ENCODE measurements at regions not wholly inside any gene's neighbourhood (a gene's known extent, or its start where the extent isn't known, plus 50 kb on each side); places are given as distances from the start of the nearest gene placed in this dataset.

DNA sequence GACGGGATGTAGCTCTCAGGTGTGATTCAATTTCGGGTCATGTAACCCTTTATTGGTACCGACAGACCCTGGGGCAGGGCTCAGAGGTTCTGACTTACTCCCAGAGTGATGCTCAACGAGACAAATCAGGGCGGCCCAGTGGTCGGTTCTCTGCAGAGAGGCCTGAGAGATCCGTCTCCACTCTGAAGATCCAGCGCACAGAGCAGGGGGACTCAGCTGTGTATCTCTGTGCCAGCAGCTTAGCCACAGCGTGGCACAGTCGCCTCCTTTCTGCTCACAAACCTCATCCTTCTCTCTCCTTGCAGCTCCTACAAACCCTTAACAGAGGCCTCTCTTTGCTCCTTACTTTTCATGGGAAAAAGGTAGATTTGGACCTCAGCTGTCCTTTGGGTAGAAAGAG lies 197.5 kb upstream of the PRSS58 start:
- Mint-ChIP-seq H3K27ac (no peak overlapping the region), H3K4me1 (peaks cover 11% of the 10 kb centered on the region), H3K27me3 (ENCODE audit: insufficient read depth, low read depth, poor library complexity) (peaks cover 2% of the 10 kb centered on the region), H3K4me3 (no peak overlapping the region), H3K36me3 (ENCODE audit: low read depth) (no peaks in the 10 kb centered on the region), H3K9me3 (no peaks in the 10 kb centered on the region)
- no peak for TF ChIP-seq NANOG (IDR thresholded peaks at IDR 0.05; ENCODE audit: borderline replicate concordance)
- no peak for TF ChIP-seq CREB1 (CRISPR knock-in tag; IDR thresholded peaks at IDR 0.05; ENCODE audit: low read depth)
- TF ChIP-seq EZH2phosphoT487 (IDR thresholded peaks at IDR 0.05; ENCODE audit: unreplicated experiment) = no peak
- TF ChIP-seq, protein P1, sequence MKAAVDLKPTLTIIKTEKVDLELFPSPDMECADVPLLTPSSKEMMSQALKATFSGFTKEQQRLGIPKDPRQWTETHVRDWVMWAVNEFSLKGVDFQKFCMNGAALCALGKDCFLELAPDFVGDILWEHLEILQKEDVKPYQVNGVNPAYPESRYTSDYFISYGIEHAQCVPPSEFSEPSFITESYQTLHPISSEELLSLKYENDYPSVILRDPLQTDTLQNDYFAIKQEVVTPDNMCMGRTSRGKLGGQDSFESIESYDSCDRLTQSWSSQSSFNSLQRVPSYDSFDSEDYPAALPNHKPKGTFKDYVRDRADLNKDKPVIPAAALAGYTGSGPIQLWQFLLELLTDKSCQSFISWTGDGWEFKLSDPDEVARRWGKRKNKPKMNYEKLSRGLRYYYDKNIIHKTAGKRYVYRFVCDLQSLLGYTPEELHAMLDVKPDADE (IDR thresholded peaks at IDR 0.05) = no peak
- no peak overlapping the region for H3K4me2 ChIP-seq
- H4K20me1 ChIP-seq (replicated peaks; ENCODE audit: insufficient read depth) = no peaks in the 10 kb centered on the region
- no peaks in the 10 kb centered on the region for H3K27me3 ChIP-seq (ENCODE audit: insufficient read depth)
- no peaks in the 10 kb centered on the region for H3K79me2 ChIP-seq (replicated peaks; ENCODE audit: insufficient read depth)
- H3K4me3 ChIP-seq = no peak overlapping the region
- H3K27ac ChIP-seq (ENCODE audit: low read depth) = no peak overlapping the region
- no peak overlapping the region for H2AFZ ChIP-seq
- H3K9me2 ChIP-seq (ENCODE audit: insufficient read depth) = no peaks in the 10 kb centered on the region
- H3F3A ChIP-seq (replicated peaks; ENCODE audit: low read depth) = no peaks in the 10 kb centered on the region
- no peak for ATAC-seq
- DNase-seq (ENCODE audit: low spot score) = no peak
- no peaks in the 10 kb centered on the region; the same call in 1 of the 2 replicates for H3K4me1 ChIP-seq (ENCODE audit: insufficient read depth)
- no peaks in the 10 kb centered on the region for H3K36me3 ChIP-seq (ENCODE audit: insufficient read depth)

- ATAC-seq (no peak), DNase-seq (ENCODE audit: low spot score) (no peak)
- Histone ChIP-seq H3F3A (replicated peaks; ENCODE audit: low read depth) (no peaks in the 10 kb centered on the region), H3K79me2 (replicated peaks; ENCODE audit: insufficient read depth) (no peaks in the 10 kb centered on the region), H3K27me3 (ENCODE audit: insufficient read depth) (no peaks in the 10 kb centered on the region), H4K20me1 (replicated peaks; ENCODE audit: insufficient read depth) (no peaks in the 10 kb centered on the region), H3K36me3 (ENCODE audit: insufficient read depth) (no peaks in the 10 kb centered on the region), H3K4me3 (no peak overlapping the region), H3K27ac (ENCODE audit: low read depth) (no peak overlapping the region), H2AFZ (no peak overlapping the region), H3K4me2 (no peak overlapping the region), H3K9me2 (ENCODE audit: insufficient read depth) (no peaks in the 10 kb centered on the region), H3K4me1 (ENCODE audit: insufficient read depth) (no peaks in the 10 kb centered on the region; the same call in 1 of the 2 replicates)
- Mint-ChIP-seq H3K27me3 (ENCODE audit: insufficient read depth, low read depth, poor library complexity) (peaks cover 2% of the 10 kb centered on the region), H3K9me3 (no peaks in the 10 kb centered on the region), H3K4me3 (no peak overlapping the region), H3K4me1 (peaks cover 9% of the 10 kb centered on the region), H3K27ac (no peak overlapping the region), H3K36me3 (ENCODE audit: low read depth) (no peaks in the 10 kb centered on the region)
- TF ChIP-seq EZH2phosphoT487 (IDR thresholded peaks at IDR 0.05; ENCODE audit: unreplicated experiment) (no peak), EZH2 (IDR thresholded peaks at IDR 0.05; ENCODE audit: low read depth, unreplicated experiment) (no peak), POLR2AphosphoS5 (IDR thresholded peaks at IDR 0.05; ENCODE audit: low read depth) (no peak), CREB1 (CRISPR knock-in tag; IDR thresholded peaks at IDR 0.05; ENCODE audit: low read depth) (no peak), ZNF462 (CRISPR knock-in tag; IDR thresholded peaks at IDR 0.05) (no peak)
These were observed 197.0 kb upstream of the PRSS58 start for GRCh38 chr7:142454862-142455261.

All from GM23338 (cell line).